ENCODE measurements at regions not wholly inside any gene's neighbourhood (a gene's known extent, or its start where the extent isn't known, plus 50 kb on each side); places are given as distances from the start of the nearest gene placed in this dataset.

DNA sequence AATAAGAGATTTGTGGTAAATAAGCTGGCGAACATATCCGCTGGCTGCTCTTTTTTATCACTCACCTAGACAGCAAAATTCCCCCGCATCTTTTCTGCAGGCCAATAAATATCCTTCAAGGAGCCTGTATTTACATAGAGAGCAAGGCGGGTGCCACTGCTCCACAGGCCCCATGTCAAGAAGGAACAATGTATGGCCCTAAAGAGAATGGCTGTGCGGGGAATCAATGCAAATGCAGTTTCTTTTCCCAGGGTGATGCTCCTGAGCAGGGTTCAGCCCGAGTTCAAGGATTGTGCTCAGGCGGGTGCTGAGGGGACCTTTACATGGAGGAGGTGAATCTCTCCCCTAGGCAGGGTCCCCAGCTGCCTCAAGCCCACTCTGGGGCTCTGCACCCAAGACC lies 494.2 kb upstream of the ZMIZ1 start:
- DNase-seq = no peak

DNA sequence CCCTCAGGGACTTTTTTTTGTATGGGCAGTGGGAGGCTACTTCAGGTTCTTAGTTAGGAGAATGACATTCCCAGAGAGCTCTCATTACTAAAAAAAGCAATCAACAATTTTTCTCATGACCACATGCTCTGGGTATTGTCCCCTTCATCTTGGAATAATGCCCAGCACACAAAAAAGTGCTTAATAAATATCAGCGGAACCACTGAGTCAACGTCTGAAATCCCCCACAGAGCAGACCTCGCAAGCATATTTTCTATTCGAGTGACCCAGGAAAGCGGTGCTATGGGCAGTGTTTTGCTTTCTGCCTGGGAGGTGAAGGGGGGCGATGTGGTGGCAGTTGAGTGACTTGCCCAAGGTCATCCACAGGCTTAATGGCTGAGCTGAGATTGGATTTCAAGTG lies 493.4 kb upstream of the ZMIZ1 start:
- DNase-seq = no peak

DNA sequence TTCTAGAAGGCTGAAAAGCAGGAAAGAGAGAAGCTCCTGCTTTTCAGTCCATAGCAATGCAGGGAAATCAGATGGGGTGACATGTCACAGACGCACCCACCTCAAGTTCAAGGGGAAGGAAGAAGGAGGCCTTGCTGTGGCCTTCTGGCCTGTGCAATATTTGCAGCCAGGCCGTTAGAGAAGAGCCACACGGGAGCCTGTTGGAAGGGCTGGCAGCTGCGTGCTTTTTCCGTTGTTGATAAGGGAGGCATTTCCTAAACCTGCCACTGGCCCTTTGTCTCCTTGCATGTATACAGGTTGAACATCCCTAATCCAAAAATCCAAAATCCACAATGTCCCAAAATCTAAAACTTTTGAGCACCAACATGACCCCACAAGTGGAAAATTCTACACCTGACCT lies 492.5 kb upstream of the ZMIZ1 start:
- no peak for DNase-seq

DNA sequence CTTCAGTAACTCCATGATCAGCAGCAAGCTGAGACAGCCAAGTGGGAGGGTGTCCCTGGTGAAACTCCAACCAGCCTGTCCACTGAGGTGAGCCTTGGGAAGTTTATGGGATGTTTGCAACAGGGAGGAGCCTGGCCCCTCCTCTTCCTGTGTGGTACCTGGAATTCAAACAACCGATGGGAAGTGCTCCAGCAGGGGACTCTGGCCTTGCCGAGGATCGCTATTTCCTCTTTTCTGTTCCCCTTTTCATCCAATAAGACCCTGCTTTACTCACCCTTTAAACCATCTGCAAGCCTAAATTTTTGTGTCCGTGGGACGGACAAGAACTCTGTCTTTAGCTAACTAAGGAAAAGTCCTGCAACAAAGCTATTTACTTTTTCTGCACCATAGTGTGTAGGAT lies 491.1 kb upstream of the ZMIZ1 start:
- DNase-seq = no peak

DNA sequence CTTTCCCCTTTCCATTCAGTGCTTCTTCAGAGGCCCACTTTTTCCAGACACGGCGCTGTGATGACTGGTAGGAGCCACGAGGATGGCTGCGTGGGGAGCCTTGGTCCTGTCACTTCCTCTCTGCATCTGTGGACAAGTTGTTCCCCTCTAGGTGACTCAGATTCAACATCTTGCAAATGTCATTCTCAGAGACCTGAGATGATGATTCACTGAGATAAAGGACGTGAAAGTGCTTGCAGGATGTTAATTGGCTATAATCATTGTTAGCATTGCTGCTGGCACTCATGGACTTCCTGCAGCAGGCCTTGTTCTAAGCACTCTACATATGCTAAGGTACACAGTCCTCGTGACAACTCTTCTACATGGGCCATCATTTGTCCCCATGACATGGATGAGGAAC lies 489.8 kb upstream of the ZMIZ1 start:
- peak; percentile 39 for DNase-seq

DNA sequence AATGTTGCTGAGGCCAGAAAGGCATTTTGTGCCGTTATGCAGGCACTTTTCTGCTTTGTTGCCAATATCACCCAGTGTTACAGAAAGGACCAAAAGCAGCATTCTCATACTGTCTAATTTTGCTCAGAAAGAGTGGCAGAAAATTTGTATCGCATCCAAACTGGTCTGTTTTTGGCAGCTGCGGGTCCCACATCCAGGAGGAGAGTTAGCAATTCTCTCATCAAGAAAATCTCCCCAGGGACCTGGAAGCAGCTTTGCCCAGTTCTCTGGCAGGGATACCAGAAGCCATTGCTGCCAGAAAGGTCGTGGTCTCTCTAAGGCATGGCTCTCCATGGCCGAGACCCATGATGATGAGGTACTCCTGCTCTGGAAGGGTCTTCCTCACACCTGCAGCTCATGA lies 489.2 kb upstream of the ZMIZ1 start:
- DNase-seq = no peak

DNA sequence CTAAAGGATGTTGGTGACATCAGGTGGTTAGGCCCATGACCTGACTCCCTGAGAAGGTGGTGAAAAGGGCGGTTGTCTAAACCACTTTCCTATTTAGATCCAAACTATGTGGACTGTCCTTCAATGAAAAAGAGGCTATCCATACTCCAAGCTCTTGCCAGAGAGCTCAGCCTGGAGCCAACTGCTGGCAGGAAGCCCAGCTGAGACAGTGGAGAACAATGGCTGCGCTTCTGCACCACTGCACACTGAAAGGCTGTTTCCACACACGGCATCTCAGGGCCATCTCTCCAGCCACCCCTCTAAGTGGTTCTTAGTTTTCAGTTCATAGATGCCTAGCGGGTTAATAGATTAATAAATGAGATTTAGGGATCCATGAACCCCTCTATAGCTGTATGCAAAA lies 488.8 kb upstream of the ZMIZ1 start:
- DNase-seq = no peak

DNA sequence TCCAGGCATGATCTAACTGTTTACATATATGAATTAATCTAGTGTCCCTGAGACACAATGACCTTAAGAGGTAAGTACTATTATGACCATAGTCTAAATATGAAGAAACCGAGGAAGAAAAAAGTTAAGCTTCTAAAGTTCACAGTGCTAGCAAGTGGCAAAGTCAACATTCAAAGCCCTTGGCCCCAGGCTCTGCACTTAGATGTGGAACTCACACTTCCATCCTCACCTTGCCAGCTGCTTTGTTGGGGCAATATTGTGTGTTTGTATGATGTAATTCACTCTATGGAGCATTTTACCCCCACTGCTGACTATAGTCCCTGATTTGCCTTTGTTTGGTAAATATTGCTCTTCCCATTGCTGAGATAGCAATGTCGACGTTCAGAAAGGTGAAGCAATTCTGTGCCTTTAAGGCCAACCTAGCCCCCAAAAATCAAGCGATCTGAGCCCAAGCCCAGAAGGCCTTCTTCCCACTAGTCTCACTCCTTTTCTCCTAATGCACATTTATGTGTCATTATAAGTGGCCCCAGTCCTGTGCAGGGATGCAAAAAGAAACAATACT lies 487.6 kb upstream of the ZMIZ1 start:
- DNase-seq = no peak

DNA sequence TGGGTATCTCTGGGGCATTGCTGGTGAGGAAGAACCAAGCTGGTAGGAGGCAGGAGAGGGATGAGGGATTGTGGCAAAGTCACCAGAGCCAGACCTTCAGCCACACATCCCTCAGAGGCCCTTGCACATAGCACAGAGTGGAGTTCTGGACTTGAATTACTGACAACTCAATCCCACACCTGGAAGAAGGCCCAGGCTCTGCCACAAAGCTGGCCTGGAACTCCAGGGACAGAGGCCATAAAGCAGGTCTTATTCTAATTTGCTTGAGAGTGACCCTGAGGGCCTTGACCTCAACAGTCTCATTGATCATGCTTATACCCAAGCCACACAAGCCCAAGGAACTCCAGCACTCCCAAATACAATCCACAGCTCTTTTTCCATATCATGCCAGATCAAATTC lies 486.2 kb upstream of the ZMIZ1 start:
- DNase-seq = no peak

DNA sequence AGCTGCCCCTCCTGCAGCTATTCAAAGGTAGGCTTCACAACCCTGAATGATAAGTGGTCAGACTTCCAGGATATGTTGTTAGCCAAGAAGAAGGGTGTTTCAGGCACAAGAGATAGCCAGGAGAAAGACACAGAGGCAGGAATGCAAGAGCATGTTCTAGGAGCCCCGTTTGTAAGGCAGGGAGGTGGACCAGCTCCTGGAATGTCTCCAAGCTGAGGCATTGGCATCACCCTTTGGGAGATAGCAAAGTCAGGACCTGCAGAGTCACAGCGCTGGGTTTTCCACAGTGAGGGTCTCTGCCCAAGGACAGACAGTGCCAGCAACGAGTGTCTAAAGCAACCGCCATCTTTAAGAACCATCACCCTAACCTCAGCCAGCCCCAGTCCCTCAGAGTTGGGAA lies 484.5 kb upstream of the ZMIZ1 start:
- no peak for DNase-seq

DNA sequence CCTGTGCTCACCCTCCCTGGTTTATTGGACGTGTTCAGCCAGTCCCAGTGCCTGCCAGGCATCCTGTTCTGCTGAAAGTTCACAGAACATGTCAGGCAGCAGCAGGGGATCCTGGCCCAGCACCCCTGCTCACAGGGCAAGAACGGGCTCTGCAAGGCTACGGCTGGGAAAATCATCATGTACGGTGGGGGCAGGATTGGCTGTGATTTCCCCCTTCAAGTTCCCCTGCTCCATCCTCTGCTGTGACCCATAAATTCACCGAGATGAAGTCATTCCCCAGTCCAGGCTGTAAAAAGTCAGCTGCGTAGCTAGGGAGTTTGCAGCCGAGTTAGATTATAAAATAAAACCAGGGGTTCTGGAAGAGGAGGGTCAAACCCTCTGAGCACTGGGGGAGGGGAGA lies 484.1 kb upstream of the ZMIZ1 start:
- DNase-seq = no peak

DNA sequence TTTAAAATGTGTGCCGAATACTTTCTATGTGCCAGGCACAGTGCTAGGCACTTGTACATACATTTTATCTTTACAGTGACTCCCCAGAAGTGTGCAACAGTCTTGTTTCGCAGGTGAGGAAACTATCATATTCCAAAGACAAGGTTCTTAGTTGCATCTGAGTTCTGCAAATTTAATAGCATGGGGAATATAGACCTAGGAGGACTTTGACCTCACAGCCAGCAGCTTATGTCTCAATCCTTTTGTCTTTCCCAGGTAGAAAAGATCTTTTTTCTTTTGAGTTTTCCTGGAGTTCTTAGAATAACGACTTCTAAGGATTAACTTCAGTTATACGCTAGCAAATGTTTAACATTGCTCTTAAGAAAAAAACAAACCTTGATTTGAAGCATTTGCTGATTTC lies 482.8 kb upstream of the ZMIZ1 start:
- DNase-seq = no peak

DNA sequence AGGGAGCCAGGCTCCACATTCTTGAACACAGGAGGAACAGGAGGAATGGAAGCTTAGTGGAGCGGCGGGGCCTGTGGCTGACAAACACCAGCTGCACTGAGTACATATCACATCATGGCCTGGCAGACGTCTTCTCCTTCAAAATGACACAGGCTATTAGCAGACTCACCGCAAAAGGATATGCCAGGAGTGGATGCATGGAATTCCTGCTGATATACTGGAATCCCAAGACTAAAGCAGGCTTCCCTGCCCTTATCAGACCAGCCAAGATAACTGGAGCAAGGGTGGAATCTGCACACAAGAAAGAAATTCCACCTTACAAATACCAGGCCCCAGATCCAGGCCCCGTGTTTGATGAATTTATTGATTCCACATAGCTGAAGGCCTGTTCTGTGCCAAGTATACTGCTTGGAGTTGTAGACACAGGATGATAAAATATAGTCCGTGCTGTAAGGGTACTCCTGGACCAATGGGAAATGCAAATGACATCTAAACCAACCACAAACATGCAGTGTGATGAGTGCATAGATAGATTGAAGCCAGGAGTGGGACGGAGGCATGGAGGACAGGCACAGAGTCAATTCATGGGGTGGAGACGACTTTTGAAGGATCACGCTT lies 480.5 kb upstream of the ZMIZ1 start:
- no peak for DNase-seq

DNA sequence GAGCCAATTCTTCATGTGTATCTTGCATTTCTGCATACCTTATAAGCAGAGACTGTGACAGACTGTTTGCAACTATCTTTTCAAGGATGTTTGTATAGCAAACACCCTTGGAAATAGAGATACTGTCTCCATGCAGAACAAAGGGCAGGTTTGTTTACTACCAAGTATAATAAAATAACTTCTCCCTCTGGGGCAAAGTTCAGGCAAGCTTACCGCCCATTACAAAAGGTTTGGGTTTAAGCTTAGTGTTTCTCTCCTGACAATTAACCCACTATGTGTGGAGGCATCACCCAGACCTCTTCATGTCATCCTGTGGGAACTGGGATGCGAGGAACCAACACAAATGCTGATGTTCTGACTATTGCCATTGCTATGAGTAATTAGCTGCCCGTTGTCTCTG lies 479.1 kb upstream of the ZMIZ1 start:
- no peak for DNase-seq

DNA sequence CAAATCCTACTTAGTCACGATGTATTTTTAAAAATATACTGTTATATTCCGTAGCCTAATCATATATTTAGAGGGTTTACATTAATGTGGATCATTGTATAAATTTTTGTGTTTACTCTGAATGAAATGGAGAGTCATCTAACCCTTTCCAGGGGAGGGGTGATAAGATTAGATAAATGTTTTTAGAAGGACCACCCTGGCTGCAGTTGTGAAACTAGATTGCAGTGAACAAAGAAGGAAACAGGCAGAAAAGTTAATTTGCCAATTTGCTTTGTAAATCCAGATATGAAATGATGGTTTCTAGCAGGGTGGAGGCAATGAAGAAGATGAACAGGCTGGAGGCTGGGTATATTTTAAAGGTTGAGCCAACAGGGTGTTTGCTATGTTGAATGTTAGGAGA lies 477.7 kb upstream of the ZMIZ1 start:
- DNase-seq = no peak

DNA sequence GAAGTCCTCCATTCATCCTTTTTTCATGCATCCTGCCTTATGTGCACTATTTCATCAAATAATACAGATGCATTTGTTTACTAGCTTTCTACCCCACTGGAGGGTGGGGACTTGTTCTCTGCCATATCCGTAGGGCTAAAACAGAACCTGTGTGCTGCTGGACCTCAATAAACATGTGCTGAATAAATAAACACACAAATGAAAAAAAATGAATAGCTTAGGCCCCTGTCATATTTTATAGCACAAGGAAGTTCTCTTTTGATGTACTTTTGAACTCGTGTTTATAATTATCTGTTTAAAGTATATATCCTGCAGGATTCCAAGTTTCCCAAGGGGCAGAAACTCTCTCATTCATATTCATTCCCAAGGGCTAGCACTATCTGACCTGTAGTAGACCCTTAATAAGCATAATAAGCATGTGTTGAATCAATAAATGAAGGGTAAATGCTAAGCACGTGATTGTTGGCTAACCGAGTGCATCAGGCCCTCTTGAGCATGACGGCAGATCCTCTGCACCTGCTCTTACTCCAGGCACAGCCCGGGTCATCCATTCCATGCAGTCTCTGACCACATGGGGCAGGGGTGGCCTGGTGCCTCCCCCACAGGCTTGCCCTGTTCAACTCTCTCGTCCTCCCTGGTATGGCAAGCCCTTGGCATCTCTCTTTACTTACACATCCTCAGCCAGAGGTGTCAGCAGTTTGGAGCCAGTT lies 474.1 kb upstream of the ZMIZ1 start:
- DNase-seq = no peak

DNA sequence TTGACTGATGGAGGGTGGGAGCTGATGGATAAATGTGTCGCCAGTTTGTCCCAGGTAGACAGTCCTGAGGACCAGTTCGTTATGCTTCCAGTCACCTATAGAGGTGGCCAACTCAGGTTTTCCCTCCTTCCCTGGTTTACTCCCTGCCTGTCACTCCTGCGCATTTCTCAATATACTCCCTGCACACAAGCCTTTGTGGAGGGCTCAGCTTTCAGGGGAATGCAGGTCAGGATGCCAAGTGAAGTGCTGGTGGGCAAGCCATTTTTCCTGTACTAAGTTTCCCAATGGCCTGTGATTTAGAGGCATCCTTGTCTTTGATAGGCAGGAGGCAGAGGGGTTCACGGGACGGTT lies 473.5 kb upstream of the ZMIZ1 start:
- no peak for DNase-seq

DNA sequence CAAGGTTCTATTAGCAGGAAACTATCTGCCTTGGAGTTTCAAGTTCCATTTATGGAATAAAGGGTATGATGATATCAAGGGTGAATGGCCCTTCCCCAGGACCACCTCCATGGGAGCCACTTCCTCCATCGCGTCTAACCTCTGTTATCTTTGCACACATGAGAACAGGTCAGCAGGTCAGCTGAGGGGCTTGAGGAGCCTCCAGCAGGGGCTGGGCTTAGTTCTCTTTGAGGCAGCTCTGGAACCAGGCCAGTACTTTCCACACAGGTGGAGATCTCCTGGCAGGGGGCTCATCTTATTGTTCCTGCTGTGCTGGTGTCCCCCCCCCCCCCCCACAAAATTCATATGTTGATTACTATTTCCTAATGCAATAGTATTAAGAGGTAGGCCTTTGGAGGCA lies 472.2 kb upstream of the ZMIZ1 start:
- no peak for DNase-seq

DNA sequence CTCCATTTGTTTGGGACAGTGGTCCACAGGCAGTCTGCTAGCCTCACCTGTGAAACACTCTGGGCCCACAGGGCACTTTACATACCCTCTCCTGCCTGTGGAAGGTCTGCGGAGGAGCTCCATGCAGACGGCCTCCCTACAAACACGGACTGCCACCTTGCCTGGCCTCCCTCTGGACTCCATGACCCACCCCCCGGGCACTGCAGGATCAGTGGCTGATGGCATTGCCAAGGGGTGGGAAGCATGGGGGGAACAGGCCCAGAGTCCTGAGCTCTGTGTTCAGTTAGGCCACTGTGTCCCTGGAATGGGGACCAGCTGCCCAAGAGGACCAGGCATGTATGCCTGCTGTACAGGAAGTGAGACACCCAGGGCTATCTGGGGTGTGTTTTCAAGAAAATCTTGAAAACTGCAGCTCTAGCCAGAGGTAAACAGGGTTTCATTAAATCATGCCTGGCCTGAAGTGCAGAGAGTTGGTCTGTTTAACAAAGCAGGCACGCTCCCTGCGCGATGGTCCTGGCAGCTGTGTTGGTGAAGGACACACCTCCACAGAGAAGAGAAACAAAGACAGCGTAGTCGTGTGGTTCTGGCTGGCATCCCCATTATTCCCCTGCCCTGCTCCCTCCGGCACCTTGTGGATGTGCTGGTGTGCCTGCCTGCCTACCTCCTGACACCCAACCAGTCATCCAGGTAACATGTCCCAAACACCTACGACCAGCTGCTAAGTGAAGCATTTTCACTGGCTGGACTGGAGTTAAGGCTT lies 470.8 kb upstream of the ZMIZ1 start:
- no peak for DNase-seq

DNA sequence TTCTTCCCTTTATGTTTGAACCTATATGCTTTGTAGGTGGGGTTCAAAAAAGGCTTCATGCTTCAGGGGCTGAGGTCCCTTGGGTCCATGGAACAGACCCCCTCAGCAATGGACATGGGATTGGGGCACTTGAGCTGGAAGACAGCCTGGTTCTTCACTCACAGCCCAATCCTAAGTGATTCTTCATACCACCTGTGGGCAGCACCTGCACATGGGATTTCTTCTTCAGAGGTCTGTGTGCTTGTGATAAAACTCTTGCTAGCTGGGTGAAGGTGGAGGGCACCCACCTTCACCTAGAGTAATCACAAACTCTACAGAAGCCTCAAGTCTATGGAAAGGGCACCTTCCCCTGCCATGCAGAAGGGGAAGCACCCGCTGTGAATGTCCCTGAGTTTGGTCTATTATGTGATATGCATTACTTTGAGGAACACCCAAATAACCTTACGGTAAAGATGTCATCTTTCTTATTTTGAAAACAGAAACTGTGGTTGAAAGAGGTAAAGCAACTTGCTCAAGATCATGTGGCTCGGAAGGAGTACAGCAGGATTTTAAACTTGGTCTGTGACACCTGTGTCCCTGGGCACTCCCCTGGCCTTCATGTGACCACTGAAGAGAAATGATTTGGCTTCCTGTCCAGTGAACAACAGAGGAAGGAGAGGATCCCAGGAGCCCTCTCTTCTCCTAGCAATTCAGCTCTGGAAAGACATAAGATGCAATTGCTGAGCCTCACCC lies 469.5 kb upstream of the ZMIZ1 start:
- no peak for DNase-seq

DNA sequence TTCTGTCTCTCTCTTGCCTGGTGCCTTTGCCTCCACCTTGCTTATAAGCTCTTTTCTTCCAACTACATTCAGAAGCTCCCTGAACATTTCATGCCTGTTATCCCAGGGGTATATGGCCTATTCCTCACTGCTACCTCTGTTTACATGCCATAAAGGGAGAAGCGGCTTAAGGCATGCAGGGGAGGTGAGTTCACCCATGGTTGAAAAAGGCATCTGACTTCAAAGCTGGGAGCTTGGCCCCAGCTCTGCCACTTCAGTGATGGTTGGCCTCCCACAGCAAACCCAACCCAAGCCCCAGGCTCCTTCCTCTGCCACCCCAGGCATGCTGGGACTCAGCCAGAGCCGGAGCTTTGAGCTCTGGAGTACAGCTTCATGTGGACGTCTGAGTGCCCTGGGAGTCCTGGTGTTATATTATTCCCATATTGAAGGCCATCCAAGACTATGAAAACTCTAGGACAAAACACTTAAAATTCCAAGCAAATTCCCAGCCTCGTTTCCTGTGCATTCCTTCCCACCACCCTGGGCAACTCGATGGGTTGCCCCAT lies 468.6 kb upstream of the ZMIZ1 start:
- no peak for DNase-seq

DNA sequence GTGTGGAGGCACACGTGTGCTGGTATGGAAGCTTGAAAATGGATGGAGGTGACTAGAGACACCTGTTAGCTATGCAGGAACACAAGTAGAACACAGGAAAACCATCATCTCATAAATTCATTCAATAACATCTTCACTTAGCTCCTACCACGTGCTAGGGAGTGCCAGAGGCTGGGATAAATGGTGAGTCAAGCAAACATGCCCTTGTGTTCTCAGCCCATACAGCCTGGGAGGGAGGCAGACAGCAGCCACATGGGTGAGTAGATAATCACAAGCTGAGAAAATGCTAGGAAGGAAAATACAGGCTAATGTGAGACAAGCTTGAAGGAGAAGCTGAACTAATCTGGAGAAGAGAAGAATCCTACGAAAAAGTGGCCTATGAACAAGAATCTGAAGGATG lies 468.0 kb upstream of the ZMIZ1 start:
- no peak for DNase-seq

Measured in activated CD4-positive, CD25-positive, alpha-beta regulatory T cell treated with anti-CD3 and anti-CD28 coated beads, Interleukin-2, amount 50 U/mL, for 72 hours (primary cell).